GM10266 (cell line): ENCODE measurements at regions not wholly inside any gene's neighbourhood (a gene's known extent, or its start where the extent isn't known, plus 50 kb on each side); places are given as distances from the start of the nearest gene placed in this dataset.

Experiments used
- DNase-seq: peaks from one replicate; pipeline ENCODE4 v3.0.0; 2012; ENCODE audit errors: extremely low spot score
- TF ChIP-seq, protein P1 (sequence below): IDR thresholded peaks from 2 replicates; pipeline ENCODE4 v1.5.1; 2012; ENCODE audit warnings: mild to moderate bottlenecking, low read depth; ENCODE audit not compliant: control insufficient read depth, insufficient read depth; ENCODE audit errors: missing control alignments

DNA sequence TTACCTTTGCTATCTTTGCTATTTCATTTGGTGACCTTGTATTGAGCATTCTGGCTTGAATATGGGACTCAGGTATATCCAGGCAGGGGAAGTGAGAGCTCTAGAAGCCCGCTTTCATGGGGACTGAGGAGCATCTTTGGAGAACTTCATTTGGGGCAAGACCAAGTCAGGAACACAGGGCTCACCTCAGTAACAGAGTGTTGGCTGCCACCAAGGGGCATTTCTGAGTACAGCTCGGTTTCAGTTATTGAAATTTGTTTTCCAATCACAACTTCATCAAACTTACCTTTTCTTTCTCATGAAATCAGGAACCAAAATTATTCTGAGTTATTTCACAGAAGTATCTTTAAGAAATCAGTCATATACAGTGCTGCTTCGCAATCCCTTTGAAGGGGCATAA, 337.2 kb downstream of the C7orf25 start:
- no peak for DNase-seq
- TF ChIP-seq, protein P1, sequence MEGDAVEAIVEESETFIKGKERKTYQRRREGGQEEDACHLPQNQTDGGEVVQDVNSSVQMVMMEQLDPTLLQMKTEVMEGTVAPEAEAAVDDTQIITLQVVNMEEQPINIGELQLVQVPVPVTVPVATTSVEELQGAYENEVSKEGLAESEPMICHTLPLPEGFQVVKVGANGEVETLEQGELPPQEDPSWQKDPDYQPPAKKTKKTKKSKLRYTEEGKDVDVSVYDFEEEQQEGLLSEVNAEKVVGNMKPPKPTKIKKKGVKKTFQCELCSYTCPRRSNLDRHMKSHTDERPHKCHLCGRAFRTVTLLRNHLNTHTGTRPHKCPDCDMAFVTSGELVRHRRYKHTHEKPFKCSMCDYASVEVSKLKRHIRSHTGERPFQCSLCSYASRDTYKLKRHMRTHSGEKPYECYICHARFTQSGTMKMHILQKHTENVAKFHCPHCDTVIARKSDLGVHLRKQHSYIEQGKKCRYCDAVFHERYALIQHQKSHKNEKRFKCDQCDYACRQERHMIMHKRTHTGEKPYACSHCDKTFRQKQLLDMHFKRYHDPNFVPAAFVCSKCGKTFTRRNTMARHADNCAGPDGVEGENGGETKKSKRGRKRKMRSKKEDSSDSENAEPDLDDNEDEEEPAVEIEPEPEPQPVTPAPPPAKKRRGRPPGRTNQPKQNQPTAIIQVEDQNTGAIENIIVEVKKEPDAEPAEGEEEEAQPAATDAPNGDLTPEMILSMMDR = no peak

DNA sequence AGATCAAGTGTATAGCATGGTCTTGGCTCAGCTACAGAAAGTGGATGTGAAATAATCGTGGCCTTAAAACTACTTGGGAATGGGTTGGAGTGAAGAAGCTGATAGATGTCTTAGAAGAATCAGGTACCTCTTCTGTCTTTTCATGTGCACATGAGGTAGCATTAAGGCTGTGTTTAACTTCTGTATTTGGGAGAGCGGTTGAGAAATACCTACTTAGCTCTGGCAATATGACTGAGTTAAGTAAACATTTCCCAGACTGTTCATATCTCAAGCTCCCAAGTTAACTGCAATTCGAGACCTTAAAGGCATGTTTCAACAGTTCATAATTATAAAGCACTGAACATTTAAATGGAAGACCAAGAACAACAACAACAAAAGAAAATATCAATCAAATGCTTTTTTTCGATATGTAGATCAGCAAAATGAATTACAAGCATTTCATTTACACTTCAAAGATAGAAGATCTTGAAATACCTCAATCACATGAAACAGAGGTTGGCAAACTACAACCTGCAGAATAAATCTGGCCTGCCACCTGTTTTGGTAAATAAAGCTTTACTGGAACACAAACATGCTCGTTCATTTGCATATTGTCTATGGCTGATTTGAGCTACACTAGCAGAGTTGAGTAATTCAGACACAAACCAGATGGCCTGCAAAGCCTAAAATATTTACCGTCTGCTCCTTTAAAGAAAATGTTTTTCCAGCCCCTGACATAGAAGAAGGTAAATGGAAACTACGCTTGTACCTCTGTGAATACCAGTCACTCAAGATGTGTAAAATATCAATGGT, 337.1 kb upstream of the GLI3 start:
- TF ChIP-seq, protein P1 = no peak
- DNase-seq = no peak

DNA sequence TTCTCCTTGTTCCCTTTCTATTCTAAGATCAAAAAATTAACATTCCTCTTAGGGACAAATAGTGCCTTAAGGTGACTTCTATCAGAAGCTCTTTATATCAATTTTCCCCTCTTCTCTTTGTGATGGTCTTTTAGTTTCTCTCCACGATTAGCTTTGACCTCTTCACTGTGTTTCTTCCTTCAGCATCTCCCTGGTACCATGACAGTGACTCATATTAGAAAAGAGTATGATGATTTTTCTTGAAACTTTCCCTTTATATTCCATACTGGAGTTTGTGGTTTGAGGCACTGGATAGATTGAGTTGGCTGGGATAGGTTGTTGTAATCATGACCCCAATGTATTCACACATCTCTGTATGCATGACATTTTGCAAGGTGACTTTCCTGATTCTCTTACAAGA, 335.6 kb upstream of the GLI3 start:
- TF ChIP-seq, protein P1 = no peak
- DNase-seq = no peak

DNA sequence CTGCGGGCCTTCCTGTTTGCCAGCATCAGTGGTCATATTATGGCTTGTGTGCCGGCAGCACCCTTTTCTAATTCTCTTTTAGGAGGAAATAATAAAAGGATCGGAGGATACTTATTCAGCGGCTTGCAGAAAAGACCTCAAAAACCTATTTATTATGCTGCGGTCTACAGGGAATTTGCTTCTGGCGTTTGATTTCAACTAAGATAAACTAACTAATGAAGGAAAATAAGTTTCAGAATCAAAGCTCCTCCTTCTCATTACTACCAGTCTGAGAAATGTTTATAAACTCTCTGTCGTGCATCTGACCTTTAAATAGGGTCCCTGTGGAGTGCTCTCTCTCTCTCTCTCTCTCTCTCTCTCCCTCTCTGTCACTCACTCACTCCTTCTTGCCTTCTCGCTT, 335.0 kb upstream of the GLI3 start:
- TF ChIP-seq, protein P1 = no peak
- DNase-seq = no peak

DNA sequence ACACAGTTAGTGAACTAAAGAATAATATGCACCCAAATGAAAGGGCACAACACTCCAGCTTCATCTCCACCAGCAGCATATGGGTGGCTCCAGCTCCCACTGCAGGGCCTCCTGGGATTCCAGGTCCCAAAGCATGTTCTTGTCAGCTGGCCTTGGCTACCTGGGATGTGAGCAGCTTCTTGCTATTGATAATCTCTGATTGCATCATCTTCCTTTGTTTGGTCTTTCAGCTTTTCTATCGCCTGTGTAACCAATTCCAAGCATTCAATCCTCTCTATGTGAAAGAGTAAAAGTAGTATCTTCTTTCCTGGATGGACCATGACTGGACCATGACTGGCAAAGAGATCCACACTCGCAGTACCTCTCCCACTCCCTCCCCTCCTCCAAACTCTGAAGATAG, 333.9 kb upstream of the GLI3 start:
- TF ChIP-seq, protein P1 = no peak
- no peak for DNase-seq

DNA sequence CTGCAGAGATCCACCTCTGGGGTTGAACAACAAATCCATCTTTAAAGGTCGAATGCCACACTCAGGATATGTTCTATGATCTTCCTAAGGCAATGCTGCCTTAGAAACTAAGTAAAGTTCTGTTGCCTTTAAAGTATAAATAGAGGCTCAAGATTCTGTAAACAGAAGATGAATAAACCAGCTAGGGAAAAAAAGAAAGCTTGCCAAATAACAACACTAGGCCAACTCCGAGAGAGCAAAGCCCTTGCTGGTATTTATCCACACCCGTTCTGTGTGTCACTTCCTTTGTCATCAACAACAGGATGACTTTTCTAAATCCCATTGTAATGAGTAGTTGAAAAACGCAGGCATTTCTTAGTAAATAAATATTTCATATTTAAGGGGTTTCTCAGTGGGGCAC, 330.0 kb upstream of the GLI3 start:
- TF ChIP-seq, protein P1 = no peak
- DNase-seq = no peak

DNA sequence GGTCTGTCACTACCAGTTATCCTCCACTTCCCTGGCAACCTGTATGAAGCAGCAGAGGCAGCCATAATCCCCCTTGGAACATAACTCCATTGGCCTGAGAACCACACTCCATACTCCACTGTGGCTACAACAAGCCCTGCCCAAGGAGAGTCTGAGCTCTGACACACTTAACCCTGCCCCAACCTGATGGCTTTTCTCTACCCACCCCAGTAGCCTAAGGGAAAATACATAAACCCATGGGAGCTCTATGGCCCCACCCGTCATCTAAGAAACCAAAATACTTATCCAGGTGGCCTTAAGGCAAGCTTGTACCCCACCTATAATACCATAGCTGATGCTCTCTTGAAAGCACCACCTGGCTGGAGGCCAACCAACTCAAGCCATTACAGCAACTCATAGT, 324.8 kb upstream of the GLI3 start:
- DNase-seq = no peak
- TF ChIP-seq, protein P1 = no peak
